ENCODE measurements at regions not wholly inside any gene's neighbourhood (a gene's known extent, or its start where the extent isn't known, plus 50 kb on each side); places are given as distances from the start of the nearest gene placed in this dataset.

- Histone ChIP-seq H3K27ac (ENCODE audit: low read depth, low read length, poor library complexity, severe bottlenecking) (no peak overlapping the region), H3K4me1 (ENCODE audit: insufficient read depth, low read length, severe bottlenecking) (no peaks in the 10 kb centered on the region), H3K4me2 (ENCODE audit: low read length) (no peak overlapping the region), H2AFZ (ENCODE audit: low read length) (no peak overlapping the region), H3K9me3 (ENCODE audit: low read length) (no peaks in the 10 kb centered on the region), H3K4me3 (ENCODE audit: low read depth, low read length, poor library complexity, severe bottlenecking) (no peak overlapping the region), H3K27me3 (ENCODE audit: insufficient read depth, low read length) (no peaks in the 10 kb centered on the region), H3F3A (ENCODE audit: insufficient read depth, low read length) (no peaks in the 10 kb centered on the region), H4K20me1 (ENCODE audit: insufficient read depth, low read length) (no peaks in the 10 kb centered on the region), H3K36me3 (ENCODE audit: insufficient read depth, low read length) (no peaks in the 10 kb centered on the region), H3K9me2 (ENCODE audit: low read depth, low read length) (no peaks in the 10 kb centered on the region; the same call in 1 of the 2 replicates), H3K79me2 (ENCODE audit: insufficient read depth, low read length) (no peaks in the 10 kb centered on the region), H3K9ac (ENCODE audit: low read length) (no peak overlapping the region)
- no peak for TF ChIP-seq CTCF (IDR thresholded peaks at IDR 0.05; ENCODE audit: low read length)
- no peak for TF ChIP-seq EZH2 (IDR thresholded peaks at IDR 0.05; ENCODE audit: borderline replicate concordance, low read length)
Measured at GRCh38 chr10:9986786-9987185, 1030.9 kb upstream of the CELF2 start.

- no peak for TF ChIP-seq EZH2 (IDR thresholded peaks at IDR 0.05; ENCODE audit: borderline replicate concordance, low read length)
- no peak for TF ChIP-seq CTCF (IDR thresholded peaks at IDR 0.05; ENCODE audit: low read length)
- Histone ChIP-seq H3K27me3 (ENCODE audit: insufficient read depth, low read length) (no peaks in the 10 kb centered on the region), H3K9me2 (ENCODE audit: low read depth, low read length) (no peaks in the 10 kb centered on the region; the same call in 1 of the 2 replicates), H3K4me3 (ENCODE audit: low read depth, low read length, poor library complexity, severe bottlenecking) (no peak overlapping the region), H3K27ac (ENCODE audit: low read depth, low read length, poor library complexity, severe bottlenecking) (no peak overlapping the region), H3F3A (ENCODE audit: insufficient read depth, low read length) (no peaks in the 10 kb centered on the region), H3K9me3 (ENCODE audit: low read length) (no peaks in the 10 kb centered on the region), H3K36me3 (ENCODE audit: insufficient read depth, low read length) (no peaks in the 10 kb centered on the region), H3K9ac (ENCODE audit: low read length) (no peak overlapping the region), H3K4me2 (ENCODE audit: low read length) (no peak overlapping the region), H3K4me1 (ENCODE audit: insufficient read depth, low read length, severe bottlenecking) (no peaks in the 10 kb centered on the region), H4K20me1 (ENCODE audit: insufficient read depth, low read length) (no peaks in the 10 kb centered on the region), H3K79me2 (ENCODE audit: insufficient read depth, low read length) (no peaks in the 10 kb centered on the region), H2AFZ (ENCODE audit: low read length) (no peak overlapping the region)
Measured at GRCh38 chr10:9987197-9987596, 1030.5 kb upstream of the CELF2 start.

- Histone ChIP-seq H3K27ac (ENCODE audit: low read depth, low read length, poor library complexity, severe bottlenecking) (no peak overlapping the region), H3K36me3 (ENCODE audit: insufficient read depth, low read length) (no peaks in the 10 kb centered on the region), H3K9me2 (ENCODE audit: low read depth, low read length) (no peaks in the 10 kb centered on the region), H3K9me3 (ENCODE audit: low read length) (no peaks in the 10 kb centered on the region), H2AFZ (ENCODE audit: low read length) (no peak overlapping the region), H3K79me2 (ENCODE audit: insufficient read depth, low read length) (no peaks in the 10 kb centered on the region), H3K4me2 (ENCODE audit: low read length) (no peak overlapping the region), H3K9ac (ENCODE audit: low read length) (no peak overlapping the region), H4K20me1 (ENCODE audit: insufficient read depth, low read length) (no peaks in the 10 kb centered on the region), H3F3A (ENCODE audit: insufficient read depth, low read length) (no peaks in the 10 kb centered on the region), H3K27me3 (ENCODE audit: insufficient read depth, low read length) (no peaks in the 10 kb centered on the region), H3K4me1 (ENCODE audit: insufficient read depth, low read length, severe bottlenecking) (no peaks in the 10 kb centered on the region), H3K4me3 (ENCODE audit: low read depth, low read length, poor library complexity, severe bottlenecking) (no peak overlapping the region)
- no peak for TF ChIP-seq EZH2 (IDR thresholded peaks at IDR 0.05; ENCODE audit: borderline replicate concordance, low read length)
- TF ChIP-seq CTCF (IDR thresholded peaks at IDR 0.05; ENCODE audit: low read length): no peak
Measured at GRCh38 chr10:9992661-9993060, 1025.0 kb upstream of the CELF2 start.
